Neural progenitor cell (in vitro differentiated cells): ENCODE measurements at regions not wholly inside any gene's neighbourhood (a gene's known extent, or its start where the extent isn't known, plus 50 kb on each side); places are given as distances from the start of the nearest gene placed in this dataset.
"Not testable (repeated sequence)": the region's sequence is repeated elsewhere in the genome, so short reads cannot be mapped to it uniquely, and the experiment has no call there.

ENCODE experiments used
- DNase-seq: peaks from one replicate; pipeline ENCODE4 v3.0.0-alpha.2; 2016; ENCODE audit warnings: low spot score
- H2AFZ ChIP-seq: fragments of 200-600 bp; sonication (generic); replicated peaks from 2 replicates; pipeline ENCODE4 v1.6.1; 2016; ENCODE audit warnings: antibody characterized with exemption
- H3F3A ChIP-seq: fragments of 200-600 bp; sonication (generic); 2 replicates; pipeline ENCODE4 v1.6.1; 2016; ENCODE audit warnings: antibody characterized with exemption, low read depth
- H3K27ac ChIP-seq: fragments of 200-600 bp; sonication (generic); 2 replicates; pipeline ENCODE4 v1.5.1; 2016; ENCODE audit warnings: mild to moderate bottlenecking
- H3K27me3 ChIP-seq: fragments of 200-600 bp; sonication (generic); 2 replicates; pipeline ENCODE4 v1.6.1; 2016; ENCODE audit warnings: mild to moderate bottlenecking, moderate library complexity
- H3K36me3 ChIP-seq: fragments of 200-600 bp; sonication (generic); 2 replicates; pipeline ENCODE4 v1.5.1; 2016
- H3K4me1 ChIP-seq: fragments of 200-600 bp; sonication (generic); 2 replicates; pipeline ENCODE4 v1.6.1; 2016; ENCODE audit warnings: mixed run types
- H3K4me2 ChIP-seq: fragments of 200-600 bp; sonication (generic); 2 replicates; pipeline ENCODE4 v1.6.1; 2016
- H3K4me3 ChIP-seq: fragments of 200-600 bp; sonication (generic); 2 replicates; pipeline ENCODE4 v1.5.1; 2016
- H3K79me2 ChIP-seq: fragments of 200-600 bp; sonication (generic); 2 replicates; pipeline ENCODE4 v1.6.1; 2016; ENCODE audit warnings: low read depth
- H3K9ac ChIP-seq: fragments of 200-600 bp; sonication (generic); 2 replicates; pipeline ENCODE4 v1.6.1; 2016
- H3K9me3 ChIP-seq: fragments of 200-600 bp; sonication (generic); 2 replicates; pipeline ENCODE4 v1.5.1; 2016; ENCODE audit warnings: low read depth
- H4K20me1 ChIP-seq: fragments of 200-600 bp; sonication (generic); 2 replicates; pipeline ENCODE4 v1.6.1; 2016; ENCODE audit warnings: low read depth
- H3K27ac Mint-ChIP-seq: 3 replicates; pipeline ENCODE4 v1.8.0; 2021; ENCODE audit warnings: mixed read lengths
- H3K27me3 Mint-ChIP-seq: 2 replicates; pipeline ENCODE4 v1.8.0; 2022; ENCODE audit warnings: low read depth, mild to moderate bottlenecking, inconsistent platforms, moderate library complexity, mixed read lengths; ENCODE audit not compliant: insufficient read depth
- H3K36me3 Mint-ChIP-seq: 3 replicates; pipeline ENCODE4 v1.8.0; 2021; ENCODE audit warnings: mixed read lengths
- H3K4me1 Mint-ChIP-seq: 3 replicates; pipeline ENCODE4 v1.8.0; 2021; ENCODE audit warnings: mixed read lengths
- H3K4me3 Mint-ChIP-seq: 3 replicates; pipeline ENCODE4 v1.8.0; 2021; ENCODE audit warnings: mild to moderate bottlenecking, moderate library complexity, mixed read lengths
- H3K9me3 Mint-ChIP-seq: 3 replicates; pipeline ENCODE4 v1.8.0; 2020; ENCODE audit warnings: mixed read lengths
- EZH2 ChIP-seq: fragments of 200-600 bp; sonication (generic); IDR thresholded peaks from 2 replicates; pipeline ENCODE4 v1.6.1; 2017; ENCODE audit warnings: antibody characterized with exemption, mild to moderate bottlenecking, moderate library complexity
- EZH2phosphoT487 ChIP-seq: fragments of 200-600 bp; sonication (generic); IDR thresholded peaks from 2 replicates; pipeline ENCODE4 v1.6.1; 2017; ENCODE audit warnings: antibody characterized with exemption
- TF ChIP-seq, protein P1 (sequence below): fragments of 200-600 bp; sonication (generic); IDR thresholded peaks from 2 replicates; pipeline ENCODE4 v1.5.1; 2017; ENCODE audit warnings: antibody characterized with exemption, mild to moderate bottlenecking

DNA sequence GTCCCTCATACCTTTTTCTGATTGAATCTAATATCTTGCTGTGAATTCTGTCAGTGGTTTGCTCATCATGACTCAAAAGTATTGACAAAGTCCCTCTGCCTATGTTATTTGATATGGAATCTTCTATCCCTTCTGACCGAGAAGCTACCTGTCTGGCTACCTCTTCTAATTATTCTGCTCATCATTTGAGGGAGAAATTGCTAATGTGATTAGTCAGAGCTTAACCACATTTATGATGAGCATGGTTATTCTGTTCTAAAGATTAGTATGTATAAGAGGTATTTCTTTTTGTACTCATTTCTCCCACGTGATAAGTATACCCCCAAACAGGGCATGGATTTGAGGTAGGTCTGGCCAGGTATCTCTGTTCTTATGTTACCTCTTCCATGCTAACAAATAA is 428.4 kb upstream of the KCNMB2 start:
- Mint-ChIP-seq H3K27me3 (peaks cover 4% of the 10 kb centered on the region), H3K27ac (no peak overlapping the region), H3K36me3 (no peaks in the 10 kb centered on the region), H3K4me3 (no peak overlapping the region), H3K9me3 (peaks cover 4% of the 10 kb centered on the region), H3K4me1 (peaks cover 23% of the 10 kb centered on the region)
- no peak for TF ChIP-seq EZH2phosphoT487
- TF ChIP-seq, protein P1, sequence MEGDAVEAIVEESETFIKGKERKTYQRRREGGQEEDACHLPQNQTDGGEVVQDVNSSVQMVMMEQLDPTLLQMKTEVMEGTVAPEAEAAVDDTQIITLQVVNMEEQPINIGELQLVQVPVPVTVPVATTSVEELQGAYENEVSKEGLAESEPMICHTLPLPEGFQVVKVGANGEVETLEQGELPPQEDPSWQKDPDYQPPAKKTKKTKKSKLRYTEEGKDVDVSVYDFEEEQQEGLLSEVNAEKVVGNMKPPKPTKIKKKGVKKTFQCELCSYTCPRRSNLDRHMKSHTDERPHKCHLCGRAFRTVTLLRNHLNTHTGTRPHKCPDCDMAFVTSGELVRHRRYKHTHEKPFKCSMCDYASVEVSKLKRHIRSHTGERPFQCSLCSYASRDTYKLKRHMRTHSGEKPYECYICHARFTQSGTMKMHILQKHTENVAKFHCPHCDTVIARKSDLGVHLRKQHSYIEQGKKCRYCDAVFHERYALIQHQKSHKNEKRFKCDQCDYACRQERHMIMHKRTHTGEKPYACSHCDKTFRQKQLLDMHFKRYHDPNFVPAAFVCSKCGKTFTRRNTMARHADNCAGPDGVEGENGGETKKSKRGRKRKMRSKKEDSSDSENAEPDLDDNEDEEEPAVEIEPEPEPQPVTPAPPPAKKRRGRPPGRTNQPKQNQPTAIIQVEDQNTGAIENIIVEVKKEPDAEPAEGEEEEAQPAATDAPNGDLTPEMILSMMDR, result no peak
- no peak for TF ChIP-seq EZH2
- Histone ChIP-seq H3K79me2 (no peaks in the 10 kb centered on the region), H3K36me3 (no peaks in the 10 kb centered on the region), H3F3A (no peaks in the 10 kb centered on the region), H3K4me3 (no peak overlapping the region), H3K27me3 (no peaks in the 10 kb centered on the region), H2AFZ (no peak overlapping the region), H4K20me1 (no peaks in the 10 kb centered on the region), H3K9ac (no peak overlapping the region), H3K9me3 (no peaks in the 10 kb centered on the region), H3K4me2 (no peak overlapping the region), H3K4me1 (peaks cover 18% of the 10 kb centered on the region), H3K27ac (no peak overlapping the region)
- DNase-seq, result no peak

DNA sequence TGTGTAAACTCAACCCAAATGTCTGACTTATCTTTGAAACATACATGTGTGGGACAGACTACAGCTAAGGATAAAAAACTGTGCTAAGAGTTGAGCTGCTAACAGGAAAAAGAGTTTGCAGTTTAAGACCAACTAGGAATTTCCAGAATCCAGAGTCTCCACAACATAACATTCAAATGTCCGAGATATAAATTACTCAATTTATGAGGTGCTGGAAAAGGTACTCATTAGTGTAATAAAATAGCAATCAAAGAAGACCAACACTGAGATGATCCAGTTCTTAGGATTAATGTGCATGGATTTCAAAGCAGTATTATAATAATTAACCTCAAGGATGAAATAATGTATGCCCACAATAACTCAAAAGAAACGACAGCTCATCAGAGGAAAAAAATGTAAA is 426.5 kb upstream of the KCNMB2 start:
- Histone ChIP-seq H3K27ac (no peak overlapping the region), H3K27me3 (no peaks in the 10 kb centered on the region), H3K9me3 (no peaks in the 10 kb centered on the region), H3K4me2 (no peak overlapping the region), H3K79me2 (no peaks in the 10 kb centered on the region), H3K9ac (no peak overlapping the region), H3F3A (no peaks in the 10 kb centered on the region), H3K4me1 (peaks cover 5% of the 10 kb centered on the region), H4K20me1 (no peaks in the 10 kb centered on the region), H3K36me3 (no peaks in the 10 kb centered on the region), H2AFZ (peak overlapping the region; percentile 79), H3K4me3 (no peak overlapping the region)
- peaks cover 13% of the 10 kb centered on the region for H3K4me1 Mint-ChIP-seq
- TF ChIP-seq, protein P1, result no peak
- no peak for TF ChIP-seq EZH2
- no peak for TF ChIP-seq EZH2phosphoT487
- H3K4me3 Mint-ChIP-seq, result no peak overlapping the region
- H3K36me3 Mint-ChIP-seq, result no peaks in the 10 kb centered on the region
- H3K27me3 Mint-ChIP-seq, result peaks cover 4% of the 10 kb centered on the region
- H3K9me3 Mint-ChIP-seq, result peaks cover 4% of the 10 kb centered on the region
- DNase-seq, result no peak
- no peak overlapping the region for H3K27ac Mint-ChIP-seq

DNA sequence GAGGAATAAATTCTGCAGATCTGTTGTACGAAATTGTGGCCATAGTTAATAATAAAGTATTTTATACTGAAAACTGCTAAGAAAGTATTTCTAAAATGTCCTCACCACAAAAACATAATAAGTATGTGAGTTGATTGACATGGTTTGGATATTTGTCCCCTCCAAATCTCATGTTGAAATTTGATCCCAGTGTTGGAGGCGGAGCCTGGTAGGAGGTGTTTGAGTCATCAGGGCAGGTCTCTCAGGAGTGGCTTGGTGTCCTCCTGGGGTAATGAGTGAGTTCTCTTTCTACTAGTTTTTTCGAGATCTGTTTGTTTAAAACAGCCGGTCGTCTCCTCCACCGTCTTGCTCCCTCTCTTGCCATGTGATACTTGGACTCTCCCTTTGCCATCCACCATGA is 424.1 kb upstream of the KCNMB2 start:
- no peaks in the 10 kb centered on the region for H3K9me3 ChIP-seq
- no peaks in the 10 kb centered on the region for H3K36me3 ChIP-seq
- Mint-ChIP-seq H3K4me3 (no peak overlapping the region), H3K27me3 (peaks cover 4% of the 10 kb centered on the region), H3K9me3 (peaks cover 6% of the 10 kb centered on the region), H3K4me1 (peaks cover 18% of the 10 kb centered on the region), H3K36me3 (no peaks in the 10 kb centered on the region), H3K27ac (no peak overlapping the region)
- no peaks in the 10 kb centered on the region for H4K20me1 ChIP-seq
- DNase-seq, result no peak
- H3K4me1 ChIP-seq, result no peaks in the 10 kb centered on the region
- H2AFZ ChIP-seq, result no peak overlapping the region
- no peak overlapping the region for H3K4me3 ChIP-seq
- no peaks in the 10 kb centered on the region for H3K79me2 ChIP-seq
- H3K27ac ChIP-seq, result no peak overlapping the region
- H3K9ac ChIP-seq, result no peak overlapping the region
- no peak overlapping the region for H3K4me2 ChIP-seq
- no peaks in the 10 kb centered on the region for H3F3A ChIP-seq
- H3K27me3 ChIP-seq, result no peaks in the 10 kb centered on the region
- no peak for TF ChIP-seq EZH2phosphoT487
- TF ChIP-seq, protein P1, result no peak
- no peak for TF ChIP-seq EZH2

DNA sequence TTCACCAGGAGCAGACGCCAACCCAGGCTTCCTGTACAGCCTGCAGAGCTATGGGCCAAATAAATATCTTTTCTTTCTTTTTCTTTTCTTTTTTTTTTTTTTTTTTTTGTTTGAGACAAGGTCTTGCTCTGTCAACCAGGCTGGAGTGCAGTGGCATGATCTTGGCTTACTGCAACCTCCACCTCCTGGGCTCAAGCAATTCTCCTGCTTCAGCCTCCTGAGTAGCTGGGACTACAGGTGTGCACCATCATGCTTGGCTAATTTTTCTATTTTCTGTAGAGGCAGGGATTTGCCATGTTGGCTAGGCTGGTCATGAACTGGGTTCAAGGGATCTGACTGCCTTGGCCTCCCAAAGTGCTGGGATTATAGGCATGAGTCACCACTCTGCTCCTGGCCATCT is 423.7 kb upstream of the KCNMB2 start:
- not testable (repeated sequence) for H3F3A ChIP-seq, H3K36me3 Mint-ChIP-seq, H3K27ac ChIP-seq, H4K20me1 ChIP-seq, H3K36me3 ChIP-seq, H3K4me2 ChIP-seq, H3K27me3 ChIP-seq, DNase-seq, H3K27ac Mint-ChIP-seq, H3K4me3 ChIP-seq, H3K9me3 ChIP-seq, H3K9me3 Mint-ChIP-seq, H3K4me1 ChIP-seq, H2AFZ ChIP-seq, H3K27me3 Mint-ChIP-seq, H3K4me3 Mint-ChIP-seq, H3K79me2 ChIP-seq, H3K9ac ChIP-seq
- H3K4me1 Mint-ChIP-seq, result peaks cover 21% of the 10 kb centered on the region
